SK-N-SH (cell line): ENCODE measurements at regions not wholly inside any gene's neighbourhood (a gene's known extent, or its start where the extent isn't known, plus 50 kb on each side); places are given as distances from the start of the nearest gene placed in this dataset.

ENCODE experiments used
- CTCF ChIP-seq: fragments of 200-600 bp; sonication (generic); IDR thresholded peaks from 2 replicates; pipeline ENCODE4 v1.6.1; 2017; ENCODE audit warnings: antibody characterized with exemption, mild to moderate bottlenecking, moderate library complexity
- JUND ChIP-seq: IDR thresholded peaks from 2 replicates; pipeline ENCODE4 v1.4.0; 2012
- NFIC ChIP-seq: IDR thresholded peaks from 2 replicates; pipeline ENCODE4 v1.4.0; 2012; ENCODE audit warnings: borderline replicate concordance
- RAD21 ChIP-seq: IDR thresholded peaks from 2 replicates; pipeline ENCODE4 v1.6.1; 2012; ENCODE audit warnings: mild to moderate bottlenecking, low read length
- RCOR1 ChIP-seq: fragments of 150-350 bp; IDR thresholded peaks from 2 replicates; pipeline ENCODE4 v1.6.1; 2017; ENCODE audit warnings: antibody characterized with exemption, low read length
- SMC3 ChIP-seq: IDR thresholded peaks from 2 replicates; pipeline ENCODE4 v1.6.1; 2012; ENCODE audit warnings: low read depth, low read length, improper control_type of control experiment
- TEAD4 ChIP-seq: IDR thresholded peaks from 2 replicates; pipeline ENCODE4 v1.4.0; 2012; ENCODE audit warnings: mild to moderate bottlenecking, borderline replicate concordance; ENCODE audit not compliant: insufficient read depth
- USF1 ChIP-seq: IDR thresholded peaks from 2 replicates; pipeline ENCODE4 v1.4.0; 2012; ENCODE audit warnings: low read depth, borderline replicate concordance
- USF2 ChIP-seq: fragments of 150-350 bp; IDR thresholded peaks from 2 replicates; pipeline ENCODE4 v1.6.1; 2017; ENCODE audit warnings: antibody characterized with exemption, low read length, low read depth, borderline replicate concordance
- YY1 ChIP-seq: IDR thresholded peaks from 2 replicates; pipeline ENCODE4 v1.4.0; 2012; ENCODE audit warnings: low read depth, mild to moderate bottlenecking
- ZBTB33 ChIP-seq: IDR thresholded peaks from 2 replicates; pipeline ENCODE4 v1.4.0; 2012; ENCODE audit warnings: low read depth, borderline replicate concordance

- TF ChIP-seq CTCF (no peak), USF1 (no peak), YY1 (no peak), USF2 (no peak), SMC3 (no peak), JUND (no peak), NFIC (no peak), RCOR1 (no peak), TEAD4 (no peak), RAD21 (no peak), ZBTB33 (no peak)
These were observed 263.1 kb downstream of the PTTG2 start for GRCh38 chr4:38223306-38223705.
